Right cardiac atrium (tissue), 5 donors: ENCODE measurements at regions not wholly inside any gene's neighbourhood (a gene's known extent, or its start where the extent isn't known, plus 50 kb on each side); places are given as distances from the start of the nearest gene placed in this dataset.
A peak's percentile ranks its signal among the peaks of the same experiment; 100 is the strongest.

ENCODE experiments used
- ATAC-seq, 2 donors: fragments of 200-7000 bp; cut with Tn5 transposase; one replicate each; pipeline versions ENCODE4 v1.8.0 to v1.9.1; 2020; ENCODE audit warnings: moderate library complexity in 2 of 2, mild to moderate bottlenecking in 1 of 2
- DNase-seq, 3 donors: peaks; one replicate each; pipeline ENCODE4 v3.0.0-alpha.2; 2020
- H3K27ac ChIP-seq: one replicate; pipeline ENCODE4 v1.5.1; 2013; ENCODE audit warnings: mild to moderate bottlenecking, low read length, control low read depth, moderate library complexity
- H3K27me3 ChIP-seq: one replicate; pipeline ENCODE4 v1.6.1; 2013; ENCODE audit not compliant: control insufficient read depth, insufficient read depth
- H3K4me1 ChIP-seq: one replicate; pipeline ENCODE4 v1.6.1; 2013; ENCODE audit warnings: low read length; ENCODE audit not compliant: control insufficient read depth, insufficient read depth
- H3K4me3 ChIP-seq: one replicate; pipeline ENCODE4 v1.5.1; 2013; ENCODE audit warnings: low read length, control low read depth
- H3K9me3 ChIP-seq: one replicate; pipeline ENCODE4 v1.6.1; 2013; ENCODE audit warnings: low read length; ENCODE audit not compliant: control insufficient read depth
- WGBS: extraction: QIAGEN DNeasy Blood & Tissue Kit; methylation state at CpG from one replicate; pipeline ENCODE4 v1.1.7; 2013; 5-methylcytosine and 5-hydroxymethylcytosine counted together
- intact Hi-C, 4 donors: fragments of 100-400 bp; cut with DNase I; formaldehyde crosslinking; loops; one replicate each; pipeline versions ENCODE4 v1.11.0 to v1.14.0; 2022 to 2023
- donor health status: healthy with polysubstance abuse.
- donor health status: DM: no; HTN: yes; CAD: no.
- donor health status: DM: no; HTN: no; CAD: no.
- donor health status: DM: no; HTN: yes; CAD: no; lungs with severe emphysema.
- donor health status: DM: yes; HTN: yes; CAD: no.

GRCh38 chr11:134644476-134645456 is 232.7 kb upstream of the B3GAT1 start:
- H3K27me3 ChIP-seq, result no peaks in the 10 kb centered on the region
- 32% methylated on average over 20 of the region's 20 CpGs for WGBS
- intact Hi-C loops, result no loop called here
- no peak overlapping the region for H3K4me3 ChIP-seq
- no peak overlapping the region for H3K27ac ChIP-seq
- no peaks in the 10 kb centered on the region for H3K9me3 ChIP-seq
- DNase-seq (peak in 1 of 3 donors; percentile 32), ATAC-seq (peak in 1 of 2 donors; percentile 35)
- H3K4me1 ChIP-seq, result no peaks in the 10 kb centered on the region

GRCh38 chr11:134643115-134644012 is 231.3 kb upstream of the B3GAT1 start:
- ATAC-seq (no peak), DNase-seq (peak in 1 of 3 donors; percentile 23)
- intact Hi-C loops, result no loop called here
- H3K4me1 ChIP-seq, result no peaks in the 10 kb centered on the region
- no peaks in the 10 kb centered on the region for H3K9me3 ChIP-seq
- 40% methylated on average over 24 of the region's 24 CpGs for WGBS
- H3K4me3 ChIP-seq, result no peak overlapping the region
- H3K27ac ChIP-seq, result no peak overlapping the region
- H3K27me3 ChIP-seq, result no peaks in the 10 kb centered on the region

GRCh38 chr11:134642206-134642605 is 230.2 kb upstream of the B3GAT1 start:
- DNase-seq (no peak), ATAC-seq (no peak)
- 83% methylated on average over 3 of the region's 3 CpGs for WGBS
- Histone ChIP-seq H3K9me3 (no peaks in the 10 kb centered on the region), H3K27me3 (no peaks in the 10 kb centered on the region), H3K4me3 (no peak overlapping the region), H3K4me1 (no peaks in the 10 kb centered on the region), H3K27ac (no peak overlapping the region)
- intact Hi-C loops, result no loop called here

- no peak overlapping the region for H3K27ac ChIP-seq
- intact Hi-C loops, result no loop called here
- no peaks in the 10 kb centered on the region for H3K4me1 ChIP-seq
- DNase-seq (no peak), ATAC-seq (no peak)
- H3K4me3 ChIP-seq, result no peak overlapping the region
- no peaks in the 10 kb centered on the region for H3K27me3 ChIP-seq
- no peaks in the 10 kb centered on the region for H3K9me3 ChIP-seq
- WGBS, result 78% methylated on average over 17 of the region's 17 CpGs
Observed at GRCh38 chr11:134640971-134641968, 229.2 kb upstream of the B3GAT1 start.

GRCh38 chr11:134640536-134640935 is 228.5 kb upstream of the B3GAT1 start:
- 78% methylated on average over 5 of the region's 5 CpGs for WGBS
- H3K4me3 ChIP-seq, result no peak overlapping the region
- ATAC-seq, result no peak

GRCh38 chr11:134639586-134640330 is 227.7 kb upstream of the B3GAT1 start:
- 74% methylated on average over 14 of the region's 15 CpGs for WGBS
- H3K27me3 ChIP-seq, result no peaks in the 10 kb centered on the region
- ATAC-seq (no peak), DNase-seq (peak in 1 of 3 donors; percentile 20)
- intact Hi-C loops, result no loop called here
- H3K4me3 ChIP-seq, result no peak overlapping the region
- H3K4me1 ChIP-seq, result no peaks in the 10 kb centered on the region
- H3K9me3 ChIP-seq, result no peaks in the 10 kb centered on the region
- H3K27ac ChIP-seq, result no peak overlapping the region

More at GRCh38 chr11:134640536-134640935, 228.5 kb upstream of the B3GAT1 start:
- Histone ChIP-seq H3K9me3 (no peaks in the 10 kb centered on the region), H3K4me1 (no peaks in the 10 kb centered on the region), H3K27me3 (no peaks in the 10 kb centered on the region), H3K27ac (no peak overlapping the region)
- peak in 1 of 3 donors; percentile 24 for DNase-seq
- intact Hi-C loops, result no loop called here

- Histone ChIP-seq H3K27me3 (no peaks in the 10 kb centered on the region), H3K4me1 (no peaks in the 10 kb centered on the region), H3K4me3 (no peak overlapping the region), H3K27ac (no peak overlapping the region), H3K9me3 (no peaks in the 10 kb centered on the region)
- intact Hi-C loops, result no loop called here
- WGBS, result 69% methylated on average over 10 of the region's 10 CpGs
- DNase-seq (peak in 1 of 3 donors; percentile 13), ATAC-seq (no peak)
Observed at GRCh38 chr11:134638796-134639430, 226.9 kb upstream of the B3GAT1 start.

GRCh38 chr11:134637091-134638015 is 225.3 kb upstream of the B3GAT1 start:
- no peaks in the 10 kb centered on the region for H3K9me3 ChIP-seq
- no peaks in the 10 kb centered on the region for H3K27me3 ChIP-seq
- H3K4me3 ChIP-seq, result no peak overlapping the region
- no peak for ATAC-seq
- intact Hi-C loops, result no loop called here
- no peaks in the 10 kb centered on the region for H3K4me1 ChIP-seq
- 76% methylated on average over 11 of the region's 11 CpGs for WGBS
- H3K27ac ChIP-seq, result no peak overlapping the region
- DNase-seq, result no peak

- Histone ChIP-seq H3K4me1 (no peaks in the 10 kb centered on the region), H3K27me3 (no peaks in the 10 kb centered on the region), H3K9me3 (no peaks in the 10 kb centered on the region), H3K4me3 (no peak overlapping the region), H3K27ac (no peak overlapping the region)
- intact Hi-C loops, result no loop called here
- DNase-seq, result no peak
- 75% methylated on average over 12 of the region's 12 CpGs for WGBS
- no peak for ATAC-seq
Observed at GRCh38 chr11:134636071-134636470, 224.0 kb upstream of the B3GAT1 start.
